ENCODE measurements at regions not wholly inside any gene's neighbourhood (a gene's known extent, or its start where the extent isn't known, plus 50 kb on each side); places are given as distances from the start of the nearest gene placed in this dataset.

DNA sequence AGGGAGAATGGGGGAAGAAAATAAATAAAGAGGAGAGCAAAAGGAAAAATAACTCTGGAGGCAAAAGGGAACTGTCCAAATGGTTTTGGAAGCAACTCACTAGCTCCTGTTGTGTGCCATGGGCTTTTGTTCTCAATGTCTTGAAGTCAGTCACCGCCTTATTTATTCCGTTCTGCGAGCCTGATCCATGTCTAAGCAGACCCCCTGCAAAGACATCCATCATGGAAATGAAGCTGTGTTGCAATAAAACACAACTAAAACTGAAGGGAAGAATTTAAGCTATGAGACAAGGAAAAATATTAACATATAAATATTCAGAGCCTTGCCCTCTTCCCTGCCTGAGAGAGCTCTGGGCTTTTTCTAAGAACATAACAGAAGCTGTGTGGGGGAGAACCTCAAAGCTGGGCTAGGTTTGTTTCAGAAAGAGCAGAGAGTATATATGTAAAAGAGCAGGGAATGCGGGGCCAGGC, 373.2 kb upstream of the CNR1 start:
- Mint-ChIP-seq H3K36me3 (no peaks in the 10 kb centered on the region), H3K4me1 (no peaks in the 10 kb centered on the region), H3K27me3 (peaks cover 27 to 33% of the 10 kb centered on the region in 2 donors), H3K4me3 (no peak overlapping the region), H3K27ac (no peak overlapping the region), H3K9me3 (no peaks in the 10 kb centered on the region)
- no peaks in the 10 kb centered on the region for H3K36me3 ChIP-seq (ENCODE audit: control insufficient read depth in 2 of 2, extremely low read depth in 1 of 2, insufficient read depth in 1 of 2, low read length in 1 of 2)
- H3K4me3 ChIP-seq (ENCODE audit: control insufficient read depth in 1 of 2, extremely low read depth in 1 of 2, low read length in 1 of 2) = no peak overlapping the region
- DNase-seq (no peak), ATAC-seq (replicated peaks in 1 of 4) (no peak)
- no peak overlapping the region for H3K27ac ChIP-seq (ENCODE audit: low read length)
- peaks cover 0 to 17% of the 10 kb centered on the region in 2 experiments for H3K27me3 ChIP-seq (replicated peaks in 1 of 2; ENCODE audit: control insufficient read depth in 2 of 2, extremely low read depth in 1 of 2, insufficient read depth in 2 of 2, low read length in 1 of 2)
- 57% methylated on average over 1 of the region's 4 CpGs for whole genome bisulfite sequencing (ENCODE audit: insufficient coverage)
- ChIA-PET CTCF (no interaction called here), POLR2A (no interaction called here)
- H3K4me1 ChIP-seq (ENCODE audit: control insufficient read depth in 1 of 2, extremely low read depth in 1 of 2, insufficient read depth in 2 of 2, low read length in 2 of 2) = no peaks in the 10 kb centered on the region
- no peaks in the 10 kb centered on the region for H3K9me3 ChIP-seq

DNA sequence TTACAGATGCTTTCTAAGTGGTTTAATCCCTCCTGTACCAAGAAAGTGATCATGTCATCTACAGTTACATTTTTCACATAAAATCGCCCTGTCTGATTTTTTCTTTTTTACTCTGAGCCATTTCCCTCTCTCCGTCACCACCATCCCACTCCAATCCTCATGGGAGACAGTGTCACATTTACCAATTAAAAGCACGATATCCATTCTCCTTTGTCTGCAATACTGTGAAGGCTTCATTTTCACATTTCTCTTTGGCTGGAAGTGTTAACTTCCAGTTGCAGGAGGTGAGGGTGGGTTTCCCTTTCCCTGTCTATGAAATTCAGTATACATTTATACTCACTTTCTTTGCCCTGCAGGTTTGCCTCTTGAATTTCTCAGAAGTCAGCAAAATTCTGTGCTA, 372.7 kb upstream of the CNR1 start:
- no peak overlapping the region for H3K4me3 ChIP-seq (ENCODE audit: control insufficient read depth in 1 of 2, extremely low read depth in 1 of 2, low read length in 1 of 2)
- ChIA-PET POLR2A (no interaction called here), CTCF (no interaction called here)
- H3K27ac Mint-ChIP-seq = no peak overlapping the region
- no peak overlapping the region for H3K27ac ChIP-seq (ENCODE audit: low read length)
- H3K9me3 Mint-ChIP-seq = no peaks in the 10 kb centered on the region
- no peak overlapping the region for H3K4me3 Mint-ChIP-seq
- H3K9me3 ChIP-seq = no peaks in the 10 kb centered on the region
- H3K27me3 ChIP-seq (replicated peaks in 1 of 2; ENCODE audit: control insufficient read depth in 2 of 2, extremely low read depth in 1 of 2, insufficient read depth in 2 of 2, low read length in 1 of 2) = peaks cover 0 to 14% of the 10 kb centered on the region in 2 experiments
- H3K27me3 Mint-ChIP-seq = peaks cover 30 to 37% of the 10 kb centered on the region in 2 donors
- no peak for DNase-seq
- no peak for ATAC-seq (replicated peaks in 1 of 4)
- 100% methylated on average over 1 of the region's 3 CpGs for WGBS (ENCODE audit: insufficient coverage)
- H3K4me1 ChIP-seq (ENCODE audit: control insufficient read depth in 1 of 2, extremely low read depth in 1 of 2, insufficient read depth in 2 of 2, low read length in 2 of 2) = no peaks in the 10 kb centered on the region
- no peaks in the 10 kb centered on the region for H3K36me3 ChIP-seq (ENCODE audit: control insufficient read depth in 2 of 2, extremely low read depth in 1 of 2, insufficient read depth in 1 of 2, low read length in 1 of 2)
- no peaks in the 10 kb centered on the region for H3K4me1 Mint-ChIP-seq
- H3K36me3 Mint-ChIP-seq = no peaks in the 10 kb centered on the region

GRCh38 chr6:88538130-88538706, 372.1 kb upstream of the CNR1 start:
- H3K4me3 ChIP-seq (ENCODE audit: control insufficient read depth in 1 of 2, extremely low read depth in 1 of 2, low read length in 1 of 2) = no peak overlapping the region
- Mint-ChIP-seq H3K36me3 (no peaks in the 10 kb centered on the region), H3K4me1 (no peaks in the 10 kb centered on the region), H3K27me3 (peaks cover 30 to 37% of the 10 kb centered on the region in 2 donors), H3K4me3 (no peak overlapping the region), H3K9me3 (no peaks in the 10 kb centered on the region), H3K27ac (no peak overlapping the region)
- no peaks in the 10 kb centered on the region for H3K36me3 ChIP-seq (ENCODE audit: control insufficient read depth in 2 of 2, extremely low read depth in 1 of 2, insufficient read depth in 1 of 2, low read length in 1 of 2)
- ChIA-PET POLR2A (no interaction called here), CTCF (no interaction called here)
- no peaks in the 10 kb centered on the region for H3K9me3 ChIP-seq
- H3K27me3 ChIP-seq (replicated peaks in 1 of 2; ENCODE audit: control insufficient read depth in 2 of 2, extremely low read depth in 1 of 2, insufficient read depth in 2 of 2, low read length in 1 of 2) = peaks cover 0 to 14% of the 10 kb centered on the region in 2 experiments
- ATAC-seq (replicated peaks in 1 of 4) (no peak), DNase-seq (no peak)
- WGBS (ENCODE audit: insufficient coverage) = 35% methylated on average over 2 of the region's 4 CpGs
- no peak overlapping the region for H3K27ac ChIP-seq (ENCODE audit: low read length)
- no peaks in the 10 kb centered on the region for H3K4me1 ChIP-seq (ENCODE audit: control insufficient read depth in 1 of 2, extremely low read depth in 1 of 2, insufficient read depth in 2 of 2, low read length in 2 of 2)

GRCh38 chr6:88536071-88536625, 370.0 kb upstream of the CNR1 start:
- Histone ChIP-seq H3K4me1 (ENCODE audit: control insufficient read depth in 1 of 2, extremely low read depth in 1 of 2, insufficient read depth in 2 of 2, low read length in 2 of 2) (no peaks in the 10 kb centered on the region), H3K4me3 (ENCODE audit: control insufficient read depth in 1 of 2, extremely low read depth in 1 of 2, low read length in 1 of 2) (no peak overlapping the region), H3K36me3 (ENCODE audit: control insufficient read depth in 2 of 2, extremely low read depth in 1 of 2, insufficient read depth in 1 of 2, low read length in 1 of 2) (no peaks in the 10 kb centered on the region), H3K27me3 (replicated peaks in 1 of 2; ENCODE audit: control insufficient read depth in 2 of 2, extremely low read depth in 1 of 2, insufficient read depth in 2 of 2, low read length in 1 of 2) (peaks cover 0 to 17% of the 10 kb centered on the region in 2 experiments), H3K27ac (ENCODE audit: low read length) (no peak overlapping the region), H3K9me3 (no peaks in the 10 kb centered on the region)
- Mint-ChIP-seq H3K27me3 (peaks cover 30 to 41% of the 10 kb centered on the region in 2 donors), H3K4me1 (no peaks in the 10 kb centered on the region), H3K27ac (no peak overlapping the region), H3K4me3 (no peak overlapping the region), H3K36me3 (no peaks in the 10 kb centered on the region), H3K9me3 (no peaks in the 10 kb centered on the region)
- no peak for DNase-seq
- 46% methylated on average over 8 of the region's 11 CpGs for WGBS (ENCODE audit: insufficient coverage)
- no peak for ATAC-seq (replicated peaks in 1 of 4)
- ChIA-PET CTCF (no interaction called here), POLR2A (no interaction called here)

GRCh38 chr6:88535306-88535705, 369.2 kb upstream of the CNR1 start:
- Histone ChIP-seq H3K9me3 (no peaks in the 10 kb centered on the region), H3K27ac (ENCODE audit: low read length) (no peak overlapping the region), H3K4me3 (ENCODE audit: control insufficient read depth in 1 of 2, extremely low read depth in 1 of 2, low read length in 1 of 2) (no peak overlapping the region), H3K4me1 (ENCODE audit: control insufficient read depth in 1 of 2, extremely low read depth in 1 of 2, insufficient read depth in 2 of 2, low read length in 2 of 2) (no peaks in the 10 kb centered on the region), H3K27me3 (replicated peaks in 1 of 2; ENCODE audit: control insufficient read depth in 2 of 2, extremely low read depth in 1 of 2, insufficient read depth in 2 of 2, low read length in 1 of 2) (peaks cover 0 to 22% of the 10 kb centered on the region in 2 experiments), H3K36me3 (ENCODE audit: control insufficient read depth in 2 of 2, extremely low read depth in 1 of 2, insufficient read depth in 1 of 2, low read length in 1 of 2) (no peaks in the 10 kb centered on the region)
- WGBS (ENCODE audit: insufficient coverage) = no CpG with 5 or more reads among the region's 1 CpG
- no peak for DNase-seq
- ChIA-PET POLR2A (no interaction called here), CTCF (no interaction called here)
- H3K4me1 Mint-ChIP-seq = no peaks in the 10 kb centered on the region
- no peaks in the 10 kb centered on the region for H3K9me3 Mint-ChIP-seq
- ATAC-seq (replicated peaks in 1 of 4) = no peak
- H3K27me3 Mint-ChIP-seq = peaks cover 30 to 41% of the 10 kb centered on the region in 2 donors
- no peak overlapping the region for H3K27ac Mint-ChIP-seq
- H3K36me3 Mint-ChIP-seq = no peaks in the 10 kb centered on the region
- H3K4me3 Mint-ChIP-seq = no peak overlapping the region

GRCh38 chr6:88532241-88532860, 366.2 kb upstream of the CNR1 start:
- ChIA-PET POLR2A (interaction anchor here in 1 of 2 donors (0.7 kb wide), 1 partner anchor 12 kb away, joined by 5 read pairs; no protein-coding TSS in a partner anchor), CTCF (interaction anchor here in 1 of 2 donors (0.5 kb wide), 1 partner anchor 21 kb away, joined by 3 read pairs; no protein-coding TSS in a partner anchor)
- no peaks in the 10 kb centered on the region for H3K9me3 Mint-ChIP-seq
- no peaks in the 10 kb centered on the region for H3K4me1 Mint-ChIP-seq
- no peaks in the 10 kb centered on the region for H3K9me3 ChIP-seq
- H3K27ac Mint-ChIP-seq = no peak overlapping the region
- H3K27me3 Mint-ChIP-seq = peaks cover 22 to 39% of the 10 kb centered on the region in 2 donors
- H3K4me3 ChIP-seq (ENCODE audit: control insufficient read depth in 1 of 2, extremely low read depth in 1 of 2, low read length in 1 of 2) = no peak overlapping the region
- ATAC-seq (replicated peaks in 1 of 4) (no peak), DNase-seq (no peak)
- H3K27me3 ChIP-seq (replicated peaks in 1 of 2; ENCODE audit: control insufficient read depth in 2 of 2, extremely low read depth in 1 of 2, insufficient read depth in 2 of 2, low read length in 1 of 2) = peaks cover 0 to 28% of the 10 kb centered on the region in 2 experiments
- WGBS (ENCODE audit: insufficient coverage) = no CpG with 5 or more reads among the region's 1 CpG
- no peaks in the 10 kb centered on the region for H3K36me3 ChIP-seq (ENCODE audit: control insufficient read depth in 2 of 2, extremely low read depth in 1 of 2, insufficient read depth in 1 of 2, low read length in 1 of 2)
- no peaks in the 10 kb centered on the region for H3K36me3 Mint-ChIP-seq
- H3K4me3 Mint-ChIP-seq = no peak overlapping the region
- H3K4me1 ChIP-seq (ENCODE audit: control insufficient read depth in 1 of 2, extremely low read depth in 1 of 2, insufficient read depth in 2 of 2, low read length in 2 of 2) = no peaks in the 10 kb centered on the region
- no peak overlapping the region for H3K27ac ChIP-seq (ENCODE audit: low read length)
